Lung (tissue), 11 donors: ENCODE measurements at regions not wholly inside any gene's neighbourhood (a gene's known extent, or its start where the extent isn't known, plus 50 kb on each side); places are given as distances from the start of the nearest gene placed in this dataset.

Experiments
- ATAC-seq: fragments of 200-7000 bp; cut with Tn5 transposase; one replicate; pipeline ENCODE4 v1.9.1; 2020; ENCODE audit warnings: moderate number of reproducible peaks; ENCODE audit not compliant: insufficient read depth, low FRiP score
- DNase-seq, 3 donors: peaks; one replicate each; pipeline ENCODE4 v3.0.0-alpha.2; 2013 to 2017
- H3K27ac ChIP-seq, 2 donors: one replicate each; pipeline ENCODE4 v1.5.1; 2013; ENCODE audit warnings: mild to moderate bottlenecking in 2 of 2, moderate library complexity in 2 of 2, control low read depth in 1 of 2, inconsistent platforms in 1 of 2, low read depth in 1 of 2, low read length in 1 of 2
- H3K27me3 ChIP-seq, 3 donors: one replicate each; pipeline ENCODE4 v1.5.1; 2013; ENCODE audit warnings: low read length in 2 of 3; ENCODE audit not compliant: control insufficient read depth in 3 of 3, insufficient read depth in 3 of 3
- H3K36me3 ChIP-seq, 4 donors: one replicate each; pipeline ENCODE4 v1.5.1; 2013; ENCODE audit warnings: low read length in 4 of 4, mild to moderate bottlenecking in 1 of 4, moderate library complexity in 1 of 4; ENCODE audit not compliant: control insufficient read depth in 4 of 4, insufficient read depth in 4 of 4
- H3K4me1 ChIP-seq, 5 donors: one replicate each; pipeline ENCODE4 v1.5.1; 2013; ENCODE audit warnings: low read length in 5 of 5, mild to moderate bottlenecking in 2 of 5, moderate library complexity in 1 of 5; ENCODE audit not compliant: control insufficient read depth in 5 of 5, insufficient read depth in 5 of 5
- H3K4me3 ChIP-seq: one replicate; pipeline ENCODE4 v1.5.1; 2013; ENCODE audit warnings: mild to moderate bottlenecking, control low read depth, moderate library complexity
- H3K9ac ChIP-seq, 2 donors: one replicate each; pipeline ENCODE4 v1.5.1; 2013; ENCODE audit warnings: low read length in 2 of 2, control low read depth in 1 of 2; ENCODE audit not compliant: insufficient read depth in 1 of 2
- H3K9me3 ChIP-seq, 4 donors: one replicate each; pipeline ENCODE4 v1.5.1; 2013; ENCODE audit warnings: low read length in 3 of 4, mild to moderate bottlenecking in 1 of 4, moderate library complexity in 1 of 4; ENCODE audit not compliant: control insufficient read depth in 4 of 4, insufficient read depth in 3 of 4
- WGBS, 2 donors: extraction: QIAGEN DNeasy Blood & Tissue Kit; methylation state at CpG; one replicate each; pipeline ENCODE4 v1.1.7; 2013; 5-methylcytosine and 5-hydroxymethylcytosine counted together
- TF ChIP-seq, protein P1 (sequence below): IDR thresholded peaks from 2 replicates; pipeline ENCODE4 v1.5.1; 2012; ENCODE audit warnings: mild to moderate bottlenecking; ENCODE audit errors: control extremely low read depth, extremely low read depth
- donor health status: control.
- donor health status: control.
- donor health status: Bipolar disorder and iron deficiency.
- donor health status: healthy.
- donor health status: DM: yes; HTN: yes; CAD: no.

- H3K9me3 ChIP-seq: peaks cover 0 to 8% (median 0%) of the 10 kb centered on the region in 4 donors
- no peaks in the 10 kb centered on the region for H3K27me3 ChIP-seq
- peaks cover 0 to 8% (median 0%) of the 10 kb centered on the region in 5 donors for H3K4me1 ChIP-seq
- DNase-seq (no peak), ATAC-seq (no peak)
- no peak overlapping the region for H3K4me3 ChIP-seq
- H3K27ac ChIP-seq: no peak overlapping the region
- 95% methylated on average over 12 of the region's 12 CpGs for WGBS, 2 donors
- TF ChIP-seq, protein P1, sequence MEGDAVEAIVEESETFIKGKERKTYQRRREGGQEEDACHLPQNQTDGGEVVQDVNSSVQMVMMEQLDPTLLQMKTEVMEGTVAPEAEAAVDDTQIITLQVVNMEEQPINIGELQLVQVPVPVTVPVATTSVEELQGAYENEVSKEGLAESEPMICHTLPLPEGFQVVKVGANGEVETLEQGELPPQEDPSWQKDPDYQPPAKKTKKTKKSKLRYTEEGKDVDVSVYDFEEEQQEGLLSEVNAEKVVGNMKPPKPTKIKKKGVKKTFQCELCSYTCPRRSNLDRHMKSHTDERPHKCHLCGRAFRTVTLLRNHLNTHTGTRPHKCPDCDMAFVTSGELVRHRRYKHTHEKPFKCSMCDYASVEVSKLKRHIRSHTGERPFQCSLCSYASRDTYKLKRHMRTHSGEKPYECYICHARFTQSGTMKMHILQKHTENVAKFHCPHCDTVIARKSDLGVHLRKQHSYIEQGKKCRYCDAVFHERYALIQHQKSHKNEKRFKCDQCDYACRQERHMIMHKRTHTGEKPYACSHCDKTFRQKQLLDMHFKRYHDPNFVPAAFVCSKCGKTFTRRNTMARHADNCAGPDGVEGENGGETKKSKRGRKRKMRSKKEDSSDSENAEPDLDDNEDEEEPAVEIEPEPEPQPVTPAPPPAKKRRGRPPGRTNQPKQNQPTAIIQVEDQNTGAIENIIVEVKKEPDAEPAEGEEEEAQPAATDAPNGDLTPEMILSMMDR: no peak
- no peak overlapping the region for H3K9ac ChIP-seq
- H3K36me3 ChIP-seq: no peaks in the 10 kb centered on the region
These were observed 204.7 kb upstream of the TNRC6C start for GRCh38 chr17:77753691-77754245.

GRCh38 chr17:77754956-77755355 is 203.5 kb upstream of the TNRC6C start:
- DNase-seq (no peak), ATAC-seq (no peak)
- H3K27me3 ChIP-seq: no peaks in the 10 kb centered on the region
- no peaks in the 10 kb centered on the region for H3K36me3 ChIP-seq
- TF ChIP-seq, protein P1: no peak
- peaks cover 0 to 8% (median 0%) of the 10 kb centered on the region in 5 donors for H3K4me1 ChIP-seq
- no peak overlapping the region for H3K9ac ChIP-seq
- peaks cover 0 to 8% (median 0%) of the 10 kb centered on the region in 4 donors for H3K9me3 ChIP-seq
- WGBS, 2 donors: 96% methylated on average over 5 of the region's 5 CpGs
- no peak overlapping the region for H3K4me3 ChIP-seq
- no peak overlapping the region for H3K27ac ChIP-seq

GRCh38 chr17:77755410-77755963 is 203.0 kb upstream of the TNRC6C start:
- WGBS, 2 donors: 93 to 98% methylated on average over 9 of the region's 9 CpGs

More at GRCh38 chr17:77755410-77755963, 203.0 kb upstream of the TNRC6C start:
- H3K27ac ChIP-seq: no peak overlapping the region
- no peak overlapping the region for H3K9ac ChIP-seq
- ATAC-seq (no peak), DNase-seq (no peak)
- H3K9me3 ChIP-seq: peaks cover 0 to 8% (median 0%) of the 10 kb centered on the region in 4 donors
- H3K4me3 ChIP-seq: no peak overlapping the region
- peaks cover 0 to 8% (median 0%) of the 10 kb centered on the region in 5 donors for H3K4me1 ChIP-seq
- no peaks in the 10 kb centered on the region for H3K36me3 ChIP-seq
- H3K27me3 ChIP-seq: no peaks in the 10 kb centered on the region
- TF ChIP-seq, protein P1: no peak
